ENCODE measurements at regions not wholly inside any gene's neighbourhood (a gene's known extent, or its start where the extent isn't known, plus 50 kb on each side); places are given as distances from the start of the nearest gene placed in this dataset.
A peak's percentile ranks its signal among the peaks of the same experiment; 100 is the strongest.

DNA sequence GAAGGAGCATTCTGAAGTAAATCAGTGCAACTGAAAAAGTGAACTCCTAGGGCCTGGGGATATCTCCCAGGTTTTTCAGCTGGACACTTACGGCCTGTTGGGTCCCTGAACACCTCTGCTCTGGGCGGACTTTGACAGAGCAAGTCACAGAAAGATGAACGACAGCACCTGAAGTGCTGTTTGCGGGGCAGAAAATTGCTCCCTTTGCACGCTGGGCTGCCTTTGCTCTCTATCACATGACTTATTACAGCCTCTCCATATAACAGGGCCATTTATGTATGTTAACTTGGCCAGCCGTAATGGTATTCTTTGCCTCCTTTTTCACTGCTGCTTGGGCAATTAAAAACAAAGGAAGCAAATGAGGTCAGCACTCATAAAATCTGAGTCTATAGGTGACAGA lies 332.9 kb downstream of the BARHL2 start:
- Mint-ChIP-seq H3K9me3 (no peaks in the 10 kb centered on the region), H3K27ac (no peak overlapping the region), H3K4me1 (no peaks in the 10 kb centered on the region), H3K4me3 (no peak overlapping the region), H3K36me3 (no peaks in the 10 kb centered on the region), H3K27me3 (no peaks in the 10 kb centered on the region)

DNA sequence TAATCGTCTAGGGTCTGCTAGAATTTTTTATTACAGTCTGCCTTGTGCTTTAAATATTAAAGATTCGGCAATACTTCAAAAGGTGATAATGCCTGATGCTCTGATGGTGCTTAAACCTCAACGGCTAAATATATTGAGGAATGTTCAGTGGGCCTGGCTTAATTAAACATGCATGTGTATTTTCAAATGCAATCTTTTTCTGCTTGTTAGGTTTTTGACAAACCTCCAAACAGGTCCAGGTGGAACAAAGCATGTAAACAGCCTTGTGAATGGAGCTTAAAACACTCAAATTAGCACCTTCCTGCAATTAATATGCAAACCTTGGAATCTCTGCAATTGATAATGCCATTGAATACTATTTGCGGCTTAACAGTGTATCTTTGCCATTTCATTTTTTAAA lies 334.9 kb downstream of the BARHL2 start:
- H3K4me1 Mint-ChIP-seq, result no peaks in the 10 kb centered on the region
- no peak overlapping the region for H3K27ac Mint-ChIP-seq
- no peaks in the 10 kb centered on the region for H3K9me3 Mint-ChIP-seq
- H3K36me3 Mint-ChIP-seq, result no peaks in the 10 kb centered on the region
- H3K27me3 Mint-ChIP-seq, result no peaks in the 10 kb centered on the region
- H3K4me3 Mint-ChIP-seq, result no peak overlapping the region

DNA sequence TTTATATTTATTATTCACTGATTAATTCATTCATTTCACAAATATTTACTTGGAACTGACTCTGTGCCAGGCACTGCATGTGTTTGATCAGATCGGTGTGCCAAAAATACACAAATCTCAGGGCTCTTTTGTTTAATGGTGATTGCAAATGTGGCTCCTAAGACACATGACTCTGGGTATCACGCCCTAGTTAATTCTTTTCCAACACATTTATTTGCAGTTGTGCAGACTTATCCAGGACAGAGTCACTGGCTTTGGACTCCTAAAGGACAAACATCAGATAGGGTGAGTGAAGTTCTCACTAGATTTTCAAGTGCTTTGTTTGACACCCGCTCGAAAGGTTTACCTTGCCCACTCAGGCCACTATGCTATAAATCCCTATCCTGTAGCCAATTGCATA lies 335.5 kb downstream of the BARHL2 start:
- Mint-ChIP-seq H3K9me3 (no peaks in the 10 kb centered on the region), H3K36me3 (no peaks in the 10 kb centered on the region), H3K27me3 (no peaks in the 10 kb centered on the region), H3K4me1 (no peaks in the 10 kb centered on the region), H3K4me3 (no peak overlapping the region), H3K27ac (no peak overlapping the region)

DNA sequence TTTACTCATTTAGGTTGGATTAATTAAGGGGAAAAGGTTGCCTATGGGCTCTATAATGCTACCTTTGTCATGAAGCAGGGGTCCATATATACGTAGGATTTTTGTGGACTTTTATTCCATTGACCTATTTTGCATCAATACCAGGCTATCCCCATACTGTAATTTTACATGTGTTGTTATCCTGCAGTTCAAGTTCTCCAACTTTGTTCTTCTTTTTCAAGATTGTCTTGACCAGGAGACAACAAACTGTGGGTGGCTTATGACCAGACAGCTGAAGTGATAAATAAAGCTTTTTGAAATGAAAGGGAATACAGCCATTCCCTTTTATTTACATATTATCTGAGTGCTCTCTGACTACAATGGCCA lies 345.7 kb downstream of the BARHL2 start:
- no peak overlapping the region for H3K4me3 Mint-ChIP-seq
- H3K9me3 Mint-ChIP-seq, result peaks cover 0 to 7% (median 0%) of the 10 kb centered on the region in 3 donors
- no peaks in the 10 kb centered on the region for H3K36me3 Mint-ChIP-seq
- H3K27me3 Mint-ChIP-seq, result no peaks in the 10 kb centered on the region
- no peak overlapping the region for H3K27ac Mint-ChIP-seq
- H3K4me1 Mint-ChIP-seq, result no peaks in the 10 kb centered on the region

DNA sequence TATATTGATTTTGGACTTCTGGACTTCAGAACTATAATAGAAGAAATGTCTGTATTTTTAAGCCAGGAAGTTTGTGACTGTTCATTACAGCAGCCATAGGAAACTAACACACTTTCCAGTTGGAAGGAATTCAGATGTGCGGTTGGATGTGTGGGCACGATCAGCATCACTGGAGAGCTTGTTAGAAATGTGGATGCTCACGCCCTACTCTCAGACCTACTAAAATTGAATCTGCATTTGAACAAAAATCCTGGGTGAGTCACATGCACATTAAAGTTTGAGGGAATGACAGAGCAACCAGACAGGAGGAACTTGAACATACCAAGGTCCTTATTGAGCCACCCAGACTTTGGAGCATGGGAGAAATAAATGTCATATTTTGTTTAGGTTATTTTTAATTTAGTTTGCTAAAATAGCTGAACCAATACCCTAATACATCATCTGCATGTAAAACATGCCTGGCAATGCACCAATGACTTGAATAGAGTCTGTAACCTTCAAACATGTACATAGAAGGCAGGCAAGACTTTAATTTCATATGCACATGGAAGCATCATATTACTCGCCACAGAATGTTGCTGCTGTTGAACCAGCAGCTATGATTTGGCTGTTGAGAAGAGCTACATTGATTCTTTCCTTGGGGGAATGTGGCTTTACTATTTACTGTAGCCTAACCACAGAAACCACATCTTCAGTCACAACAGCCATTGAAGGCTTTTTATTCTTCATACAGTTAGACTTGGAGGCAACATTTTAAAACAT lies 346.2 kb downstream of the BARHL2 start:
- Mint-ChIP-seq H3K4me1 (no peaks in the 10 kb centered on the region), H3K9me3 (peaks cover 0 to 9% (median 0%) of the 10 kb centered on the region in 3 donors), H3K27ac (no peak overlapping the region), H3K4me3 (no peak overlapping the region), H3K27me3 (no peaks in the 10 kb centered on the region), H3K36me3 (no peaks in the 10 kb centered on the region)

DNA sequence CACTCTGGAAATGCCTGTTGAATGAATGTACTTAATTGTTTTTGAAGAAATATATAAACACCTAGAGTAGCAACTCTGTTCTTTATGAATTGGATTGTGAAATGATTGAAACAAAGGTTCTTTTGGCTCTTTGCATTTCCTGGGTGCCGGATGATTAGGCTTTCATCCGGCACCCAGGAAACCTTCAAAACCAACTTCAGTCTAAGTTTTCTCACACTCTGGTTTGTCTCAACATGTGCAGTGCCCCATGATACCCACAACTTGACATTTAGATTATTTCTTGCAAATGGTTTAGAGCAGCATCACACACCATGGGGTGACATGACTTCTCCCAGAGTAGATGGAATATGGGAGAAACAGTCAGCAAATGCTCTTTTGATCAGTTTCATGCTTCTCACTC lies 354.9 kb downstream of the BARHL2 start:
- no peak overlapping the region for H3K4me3 Mint-ChIP-seq
- peaks cover 0 to 4% (median 2%) of the 10 kb centered on the region in 3 donors for H3K4me1 Mint-ChIP-seq
- H3K9me3 Mint-ChIP-seq, result peaks cover 0 to 9% (median 2%) of the 10 kb centered on the region in 3 donors
- H3K36me3 Mint-ChIP-seq, result peaks cover 2% of the 10 kb centered on the region
- H3K27me3 Mint-ChIP-seq, result peaks cover 3% of the 10 kb centered on the region
- no peak overlapping the region for H3K27ac Mint-ChIP-seq

DNA sequence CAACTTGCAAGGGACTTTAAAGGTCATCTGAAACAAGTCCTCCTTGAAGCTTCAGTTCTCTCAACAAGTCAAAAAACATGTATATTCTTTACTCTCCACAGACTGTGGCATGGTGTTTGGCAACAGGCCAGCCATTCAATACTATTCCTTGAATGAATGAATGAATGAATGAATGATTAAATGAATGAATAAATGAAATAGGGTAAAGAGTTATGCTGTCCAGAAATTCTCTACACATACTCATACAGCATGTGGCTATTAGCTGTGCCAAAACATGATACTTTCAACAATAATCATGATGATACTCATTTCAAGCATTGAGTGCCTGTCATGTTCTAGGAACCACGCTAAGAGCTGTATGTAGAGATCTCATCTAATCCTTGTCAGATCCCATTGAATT lies 356.1 kb downstream of the BARHL2 start:
- peaks cover 3% of the 10 kb centered on the region for H3K27me3 Mint-ChIP-seq
- no peak overlapping the region for H3K27ac Mint-ChIP-seq
- peaks cover 0 to 4% (median 2%) of the 10 kb centered on the region in 3 donors for H3K4me1 Mint-ChIP-seq
- peaks cover 0 to 2% (median 2%) of the 10 kb centered on the region in 3 donors for H3K9me3 Mint-ChIP-seq
- peaks cover 2% of the 10 kb centered on the region for H3K36me3 Mint-ChIP-seq
- H3K4me3 Mint-ChIP-seq, result peak overlapping the region in 1 of 4 donors; percentile 9

DNA sequence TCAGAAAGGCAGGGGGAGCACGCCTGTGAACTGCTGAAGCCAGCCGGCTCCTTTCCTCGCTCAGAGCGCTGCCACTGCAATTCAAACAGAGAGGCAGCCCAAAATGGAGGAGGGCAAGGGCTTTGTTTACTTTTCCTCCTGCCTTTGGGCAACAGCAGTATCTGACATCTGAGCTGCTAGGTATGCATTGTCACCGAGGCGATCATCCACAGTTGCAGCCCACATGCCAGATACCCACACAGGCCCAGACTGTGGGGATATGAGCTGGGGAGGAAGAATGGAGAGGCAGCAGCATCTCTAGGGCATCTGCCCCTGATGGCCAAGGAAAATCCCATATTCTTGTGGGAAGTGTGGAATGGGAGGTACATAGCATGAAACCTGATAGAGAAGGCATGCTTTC lies 357.1 kb downstream of the BARHL2 start:
- Mint-ChIP-seq H3K27ac (no peak overlapping the region), H3K36me3 (peaks cover 2% of the 10 kb centered on the region), H3K27me3 (peaks cover 6% of the 10 kb centered on the region), H3K4me1 (peaks cover 0 to 4% (median 2%) of the 10 kb centered on the region in 3 donors), H3K4me3 (no peak overlapping the region), H3K9me3 (peaks cover 0 to 2% (median 2%) of the 10 kb centered on the region in 3 donors)

DNA sequence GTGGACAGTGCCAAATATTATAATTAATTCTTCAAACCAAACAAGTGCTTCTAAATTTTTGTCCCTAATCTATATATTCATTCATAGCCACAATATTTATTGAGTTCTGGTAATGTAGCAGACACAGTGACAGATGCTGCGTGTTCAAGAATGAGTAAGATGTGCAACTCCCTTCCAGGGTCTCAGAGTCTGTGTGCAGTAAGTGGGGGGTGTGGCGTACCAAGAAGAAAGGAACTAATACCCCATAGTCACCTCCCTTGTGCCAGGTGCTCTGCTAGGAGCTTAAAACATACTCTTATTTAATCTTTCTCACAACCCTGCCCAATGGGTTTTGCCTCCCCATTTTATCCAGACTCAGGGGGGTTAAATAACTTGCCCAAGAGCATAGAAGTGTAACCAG lies 358.7 kb downstream of the BARHL2 start:
- H3K36me3 Mint-ChIP-seq, result no peaks in the 10 kb centered on the region
- peaks cover 4% of the 10 kb centered on the region for H3K27me3 Mint-ChIP-seq
- H3K4me3 Mint-ChIP-seq, result no peak overlapping the region
- H3K27ac Mint-ChIP-seq, result no peak overlapping the region
- peaks cover 0 to 2% (median 2%) of the 10 kb centered on the region in 3 donors for H3K4me1 Mint-ChIP-seq
- H3K9me3 Mint-ChIP-seq, result peaks cover 0 to 2% (median 0%) of the 10 kb centered on the region in 3 donors

DNA sequence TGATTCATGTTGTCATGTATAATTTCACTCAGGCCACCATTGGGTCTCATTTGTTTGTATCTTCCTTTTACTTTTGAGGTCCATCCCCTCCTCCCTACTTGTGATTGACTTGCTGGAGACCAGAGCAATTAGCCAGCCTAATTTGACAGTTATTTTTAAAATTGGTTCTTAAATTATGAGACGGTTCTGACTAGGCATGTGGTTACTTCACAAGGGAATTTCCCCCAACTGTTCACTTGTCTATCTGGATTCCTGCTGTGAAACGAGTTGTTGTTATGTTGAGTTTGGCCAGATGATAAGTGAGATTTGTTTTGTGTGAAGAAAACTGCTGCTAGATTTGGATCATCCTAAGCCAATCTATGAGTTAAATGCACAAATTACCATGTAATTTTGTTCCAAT lies 359.1 kb downstream of the BARHL2 start:
- Mint-ChIP-seq H3K27ac (no peak overlapping the region), H3K4me1 (peaks cover 0 to 2% (median 2%) of the 10 kb centered on the region in 3 donors), H3K27me3 (peaks cover 4% of the 10 kb centered on the region), H3K9me3 (peaks cover 0 to 2% (median under 1%) of the 10 kb centered on the region in 3 donors), H3K4me3 (no peak overlapping the region), H3K36me3 (no peaks in the 10 kb centered on the region)

DNA sequence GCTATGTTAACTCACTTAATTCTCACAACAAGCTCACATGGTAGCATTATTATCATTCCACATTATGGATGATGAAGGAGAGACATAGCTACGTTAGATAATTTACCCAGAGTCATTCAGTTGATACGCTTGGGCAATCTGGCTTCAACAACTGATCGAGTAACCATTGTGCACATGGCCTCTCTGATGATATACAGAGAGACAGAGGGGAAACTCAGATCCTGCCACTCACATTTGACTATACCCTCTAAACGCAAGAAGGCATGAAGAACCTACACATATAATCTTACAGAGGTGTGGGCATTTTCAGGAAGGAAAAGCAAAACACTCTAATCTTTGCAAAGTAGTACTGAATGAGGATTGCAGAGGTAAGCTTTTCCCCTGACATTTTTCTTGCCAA lies 360.1 kb downstream of the BARHL2 start:
- peaks cover 0 to 2% (median 1%) of the 10 kb centered on the region in 3 donors for H3K9me3 Mint-ChIP-seq
- no peak overlapping the region for H3K27ac Mint-ChIP-seq
- peaks cover 4% of the 10 kb centered on the region for H3K27me3 Mint-ChIP-seq
- H3K4me3 Mint-ChIP-seq, result no peak overlapping the region
- peaks cover 0 to 2% (median 2%) of the 10 kb centered on the region in 3 donors for H3K4me1 Mint-ChIP-seq
- H3K36me3 Mint-ChIP-seq, result no peaks in the 10 kb centered on the region

DNA sequence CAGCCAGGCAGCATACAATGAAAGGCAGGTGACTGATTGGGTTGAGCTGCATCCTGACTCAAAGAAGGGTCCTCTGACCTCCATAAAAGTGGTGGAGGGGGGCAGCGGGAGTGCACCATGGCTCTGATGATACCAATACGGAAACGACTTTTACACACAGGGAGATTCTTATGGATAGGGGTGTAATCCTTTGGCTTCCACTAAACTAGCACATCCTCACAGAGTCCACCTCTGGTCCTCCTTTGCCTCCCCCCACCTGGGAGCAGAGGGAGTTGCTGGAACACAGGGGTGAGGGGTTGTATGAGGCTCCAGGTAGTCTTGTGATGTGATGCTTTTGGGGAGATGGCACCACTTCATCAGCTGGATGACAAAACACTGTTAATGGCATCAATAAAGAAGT lies 361.0 kb downstream of the BARHL2 start:
- Mint-ChIP-seq H3K4me1 (peaks cover 0 to 2% (median 2%) of the 10 kb centered on the region in 3 donors), H3K36me3 (no peaks in the 10 kb centered on the region), H3K27ac (no peak overlapping the region), H3K9me3 (peaks cover 0 to 2% (median 1%) of the 10 kb centered on the region in 3 donors), H3K4me3 (no peak overlapping the region), H3K27me3 (peaks cover 4% of the 10 kb centered on the region)

DNA sequence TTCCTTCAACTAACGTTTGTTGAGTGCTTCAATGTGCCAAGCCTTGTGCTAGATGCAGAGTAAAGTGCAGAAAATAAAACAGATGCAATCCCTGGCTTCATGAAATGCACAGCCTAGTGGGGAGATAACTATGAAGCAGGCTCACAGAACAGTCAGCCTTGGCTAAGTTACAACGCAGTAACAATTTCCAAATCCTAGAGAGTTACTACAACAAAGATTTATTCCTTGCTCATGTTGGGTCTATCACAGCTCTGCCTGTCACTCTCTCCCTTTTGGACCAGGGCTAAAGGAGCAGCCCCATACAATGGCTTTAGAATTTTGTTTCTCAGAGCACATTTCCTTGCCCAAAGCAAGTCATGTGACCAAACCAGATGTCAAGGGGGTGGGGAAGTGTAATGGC lies 359.8 kb downstream of the ZNF326 start:
- Mint-ChIP-seq H3K27me3 (peaks cover 3% of the 10 kb centered on the region), H3K36me3 (no peaks in the 10 kb centered on the region), H3K4me3 (no peak overlapping the region), H3K4me1 (peaks cover 0 to 2% (median 2%) of the 10 kb centered on the region in 3 donors), H3K9me3 (peaks cover 0 to 2% (median 1%) of the 10 kb centered on the region in 3 donors), H3K27ac (no peak overlapping the region)

DNA sequence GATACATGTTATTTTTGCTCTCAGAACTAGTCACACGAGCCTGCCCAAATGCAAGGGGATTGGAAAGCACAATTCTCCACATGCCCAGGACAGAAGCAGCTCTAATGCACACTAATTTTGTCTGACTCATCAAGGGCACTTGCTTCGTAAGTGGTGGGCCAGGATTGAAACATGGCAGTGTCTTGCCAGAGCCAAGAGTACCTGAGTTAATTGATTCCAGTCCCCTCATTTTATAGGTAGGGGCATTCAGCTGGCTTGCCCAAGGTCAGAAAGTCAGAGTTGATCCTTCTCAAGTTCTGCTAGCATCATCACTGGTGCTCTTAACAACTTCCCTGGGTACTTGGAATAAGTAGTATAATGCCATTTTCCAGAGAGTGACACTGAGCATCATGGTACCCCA lies 356.1 kb downstream of the ZNF326 start:
- Mint-ChIP-seq H3K4me1 (no peaks in the 10 kb centered on the region), H3K4me3 (peak overlapping the region in 1 of 4 donors; percentile 33), H3K9me3 (peaks cover 5 to 9% (median 8%) of the 10 kb centered on the region in 3 donors), H3K27ac (no peak overlapping the region), H3K27me3 (peaks cover 3% of the 10 kb centered on the region), H3K36me3 (no peaks in the 10 kb centered on the region)

DNA sequence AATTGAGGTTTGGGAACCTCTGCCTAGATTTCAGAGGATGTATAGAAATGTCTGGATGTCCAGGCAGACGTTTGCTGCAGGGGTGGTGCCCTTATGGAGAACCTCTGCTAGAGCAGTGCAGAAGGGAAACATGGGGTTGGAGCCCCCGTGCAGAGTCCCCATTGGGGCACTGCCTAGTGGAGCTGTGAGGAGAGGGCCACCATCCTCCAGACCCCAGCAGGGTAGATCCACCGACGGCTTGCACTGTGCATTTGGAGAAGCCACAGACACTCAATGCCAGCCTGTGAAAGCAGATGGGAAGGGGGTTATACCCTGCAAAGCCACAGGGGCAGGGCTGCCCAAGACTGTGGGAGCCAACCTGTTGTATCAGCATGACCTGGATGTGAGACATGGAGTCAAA lies 354.6 kb downstream of the ZNF326 start:
- Mint-ChIP-seq H3K27ac (no peak overlapping the region), H3K9me3 (peaks cover 5 to 9% (median 8%) of the 10 kb centered on the region in 3 donors), H3K4me3 (no peak overlapping the region), H3K4me1 (no peaks in the 10 kb centered on the region), H3K36me3 (no peaks in the 10 kb centered on the region), H3K27me3 (peaks cover 1% of the 10 kb centered on the region)

DNA sequence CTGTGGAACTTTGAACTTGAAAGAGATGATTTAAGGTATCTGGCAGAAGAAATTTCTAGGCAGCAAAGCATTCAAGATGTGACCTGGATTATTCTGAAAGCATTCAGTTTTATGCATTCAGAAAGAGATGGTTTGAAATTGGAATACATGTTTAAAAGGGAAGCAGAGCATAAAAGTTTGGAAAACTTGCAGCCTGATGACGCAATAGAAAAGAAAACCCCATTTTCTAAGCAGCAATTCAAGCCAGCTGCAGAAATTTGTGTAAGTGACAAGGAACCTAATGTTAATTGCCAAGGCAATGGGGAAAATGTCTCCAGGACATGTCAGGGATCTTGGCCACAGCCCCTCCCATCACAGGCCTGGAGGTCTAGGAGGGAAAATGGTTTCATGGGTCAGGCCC lies 354.0 kb downstream of the ZNF326 start:
- H3K36me3 Mint-ChIP-seq, result no peaks in the 10 kb centered on the region
- no peaks in the 10 kb centered on the region for H3K4me1 Mint-ChIP-seq
- peaks cover 1% of the 10 kb centered on the region for H3K27me3 Mint-ChIP-seq
- peaks cover 5 to 9% (median 8%) of the 10 kb centered on the region in 3 donors for H3K9me3 Mint-ChIP-seq
- no peak overlapping the region for H3K4me3 Mint-ChIP-seq
- H3K27ac Mint-ChIP-seq, result no peak overlapping the region
